BJ (cell line): ENCODE measurements at regions not wholly inside any gene's neighbourhood (a gene's known extent, or its start where the extent isn't known, plus 50 kb on each side); places are given as distances from the start of the nearest gene placed in this dataset.
"Not testable (repeated sequence)": the region's sequence is repeated elsewhere in the genome, so short reads cannot be mapped to it uniquely, and the experiment has no call there.

ENCODE experiments used
- CTCF ChIA-PET: fragments of 350-600 bp; formaldehyde crosslinking; extraction: SDS; loops from one replicate; lab custom pipeline; 2021; ENCODE audit warnings: antibody characterized with exemption, inconsistent platforms; lab: Yijun Ruan, JAX
- POLR2A ChIA-PET: fragments of 300-600 bp; sonication (Branson Sonifier 250); formaldehyde crosslinking; extraction: SDS; loops from one replicate; lab custom pipeline; 2021; ENCODE audit warnings: antibody characterized with exemption; lab: Charles Lee
- DNase-seq: peaks from one replicate; pipeline ENCODE4 v3.0.0-alpha.2; 2011; ENCODE audit warnings: low read depth
- H3K27me3 ChIP-seq: 2 replicates; pipeline ENCODE4 v1.6.0; 2011; ENCODE audit warnings: low read length; ENCODE audit not compliant: control insufficient read depth, insufficient read depth
- H3K36me3 ChIP-seq: 2 replicates; pipeline ENCODE4 v1.5.1; 2011; ENCODE audit warnings: low read length; ENCODE audit not compliant: control insufficient read depth, insufficient read depth
- H3K4me3 ChIP-seq: 2 replicates; pipeline ENCODE4 v1.5.1; 2011; ENCODE audit warnings: low read depth, mild to moderate bottlenecking, control low read depth, low read length
- TF ChIP-seq, protein P1 (sequence below): IDR thresholded peaks from 2 replicates; pipeline ENCODE4 v1.5.1; 2011; ENCODE audit warnings: low read depth, mild to moderate bottlenecking, control low read depth, inconsistent platforms, low read length, moderate library complexity; ENCODE audit not compliant: insufficient read depth

DNA sequence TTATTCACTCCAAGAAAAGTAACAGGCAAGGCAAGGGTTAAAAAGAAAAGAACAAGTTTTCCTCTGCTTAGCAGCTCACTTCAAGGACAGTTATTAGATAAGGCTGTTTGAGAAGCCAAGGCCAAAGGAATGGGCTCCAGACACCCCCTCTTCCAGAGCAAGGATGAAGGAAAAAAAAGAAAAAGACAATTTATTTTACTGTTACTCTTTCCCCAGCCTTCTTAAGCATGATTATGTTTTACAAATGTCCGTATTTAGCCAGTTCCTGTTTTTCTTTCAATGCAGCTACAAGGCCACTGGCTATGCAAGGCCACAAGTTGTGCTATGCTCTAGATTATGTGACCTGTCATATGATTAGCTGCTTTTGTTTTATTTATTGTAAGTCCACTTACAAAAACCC, 106.5 kb upstream of the SIMC1 start:
- Histone ChIP-seq H3K4me3 (no peak overlapping the region), H3K27me3 (no peaks in the 10 kb centered on the region; the same call in 1 of the 2 replicates), H3K36me3 (no peaks in the 10 kb centered on the region)
- TF ChIP-seq, protein P1, sequence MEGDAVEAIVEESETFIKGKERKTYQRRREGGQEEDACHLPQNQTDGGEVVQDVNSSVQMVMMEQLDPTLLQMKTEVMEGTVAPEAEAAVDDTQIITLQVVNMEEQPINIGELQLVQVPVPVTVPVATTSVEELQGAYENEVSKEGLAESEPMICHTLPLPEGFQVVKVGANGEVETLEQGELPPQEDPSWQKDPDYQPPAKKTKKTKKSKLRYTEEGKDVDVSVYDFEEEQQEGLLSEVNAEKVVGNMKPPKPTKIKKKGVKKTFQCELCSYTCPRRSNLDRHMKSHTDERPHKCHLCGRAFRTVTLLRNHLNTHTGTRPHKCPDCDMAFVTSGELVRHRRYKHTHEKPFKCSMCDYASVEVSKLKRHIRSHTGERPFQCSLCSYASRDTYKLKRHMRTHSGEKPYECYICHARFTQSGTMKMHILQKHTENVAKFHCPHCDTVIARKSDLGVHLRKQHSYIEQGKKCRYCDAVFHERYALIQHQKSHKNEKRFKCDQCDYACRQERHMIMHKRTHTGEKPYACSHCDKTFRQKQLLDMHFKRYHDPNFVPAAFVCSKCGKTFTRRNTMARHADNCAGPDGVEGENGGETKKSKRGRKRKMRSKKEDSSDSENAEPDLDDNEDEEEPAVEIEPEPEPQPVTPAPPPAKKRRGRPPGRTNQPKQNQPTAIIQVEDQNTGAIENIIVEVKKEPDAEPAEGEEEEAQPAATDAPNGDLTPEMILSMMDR, result no peak
- DNase-seq, result no peak
- POLR2A ChIA-PET, result no interaction called here
- CTCF ChIA-PET, result no interaction called here

DNA sequence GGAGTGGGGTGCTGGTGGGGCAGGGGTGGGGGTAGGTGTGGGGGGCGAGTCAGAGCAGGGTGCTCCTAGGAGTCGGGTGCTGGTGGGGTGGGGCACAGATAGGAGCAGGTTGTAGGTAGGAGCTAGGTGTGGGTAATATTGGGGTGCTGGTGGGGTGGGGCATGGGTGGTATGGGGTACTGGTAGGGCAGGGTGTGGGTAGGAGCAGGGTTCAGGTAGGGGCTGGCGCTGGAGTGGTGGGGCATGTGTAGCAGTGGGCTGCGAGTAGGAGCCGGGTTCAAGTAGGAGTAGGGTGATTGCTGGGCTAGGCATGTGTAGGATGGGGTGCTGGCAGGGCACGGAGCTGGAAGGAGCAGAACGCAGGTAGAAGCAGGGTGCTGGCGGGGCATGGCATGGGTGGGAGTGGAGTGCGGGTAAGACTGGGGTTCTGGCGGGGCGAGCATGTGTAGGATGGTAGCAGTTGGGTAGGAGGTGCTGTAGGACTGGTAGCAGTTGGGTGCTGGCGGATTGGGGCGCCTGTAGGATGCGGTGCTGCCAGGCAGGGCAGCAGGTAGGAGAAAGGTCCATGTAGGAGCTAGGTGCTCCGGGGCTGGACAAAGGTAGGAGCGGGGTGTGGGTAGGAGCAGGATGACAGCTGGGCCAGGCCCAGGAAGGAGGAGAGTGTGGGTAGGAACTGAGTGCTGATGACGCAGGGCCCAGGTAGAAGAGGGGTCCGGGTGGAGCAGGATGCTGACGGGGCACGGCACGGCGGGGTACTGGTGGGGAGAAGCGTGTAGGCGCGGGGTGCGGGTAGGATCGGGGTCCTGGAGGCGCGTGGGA, 105.5 kb upstream of the SIMC1 start:
- no peaks in the 10 kb centered on the region for H3K36me3 ChIP-seq
- TF ChIP-seq, protein P1, result no peak
- no peak for DNase-seq
- no peaks in the 10 kb centered on the region; the same call in 1 of the 2 replicates for H3K27me3 ChIP-seq
- CTCF ChIA-PET, result no interaction called here
- POLR2A ChIA-PET, result no interaction called here
- H3K4me3 ChIP-seq, result no peak overlapping the region

DNA sequence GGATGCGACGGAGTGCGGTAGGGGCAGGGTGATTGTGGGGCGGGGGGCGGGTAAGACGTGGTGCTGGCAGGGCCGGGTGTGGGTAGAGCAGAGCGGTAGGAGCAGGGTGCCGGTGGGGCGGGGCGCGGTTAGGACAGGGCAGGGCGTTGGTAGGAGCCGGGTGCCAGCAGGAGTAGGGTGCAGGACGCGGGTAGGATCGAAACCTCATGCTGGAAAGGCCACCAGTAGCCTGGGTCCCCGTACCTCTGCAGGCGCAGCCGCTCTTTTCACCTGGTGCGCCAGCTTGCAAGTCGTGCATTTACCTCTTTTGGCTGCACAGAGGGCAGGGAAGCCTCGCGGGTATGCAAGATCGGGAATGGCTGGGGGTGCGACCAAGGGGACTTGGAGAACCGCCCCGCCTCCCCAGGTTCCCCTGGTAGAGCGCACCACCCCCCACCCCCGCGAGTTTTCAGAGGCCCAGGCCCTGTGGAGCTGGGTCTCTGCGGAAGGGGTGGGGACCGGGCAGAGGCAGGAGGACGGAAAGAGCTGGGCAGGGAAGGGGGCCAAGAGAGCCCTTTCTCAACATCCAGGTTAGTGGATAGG, 104.8 kb upstream of the SIMC1 start:
- Histone ChIP-seq H3K36me3 (no peaks in the 10 kb centered on the region), H3K4me3 (no peak overlapping the region), H3K27me3 (no peaks in the 10 kb centered on the region; the same call in 1 of the 2 replicates)
- DNase-seq, result no peak
- CTCF ChIA-PET, result no interaction called here
- POLR2A ChIA-PET, result no interaction called here
- TF ChIP-seq, protein P1, result no peak

DNA sequence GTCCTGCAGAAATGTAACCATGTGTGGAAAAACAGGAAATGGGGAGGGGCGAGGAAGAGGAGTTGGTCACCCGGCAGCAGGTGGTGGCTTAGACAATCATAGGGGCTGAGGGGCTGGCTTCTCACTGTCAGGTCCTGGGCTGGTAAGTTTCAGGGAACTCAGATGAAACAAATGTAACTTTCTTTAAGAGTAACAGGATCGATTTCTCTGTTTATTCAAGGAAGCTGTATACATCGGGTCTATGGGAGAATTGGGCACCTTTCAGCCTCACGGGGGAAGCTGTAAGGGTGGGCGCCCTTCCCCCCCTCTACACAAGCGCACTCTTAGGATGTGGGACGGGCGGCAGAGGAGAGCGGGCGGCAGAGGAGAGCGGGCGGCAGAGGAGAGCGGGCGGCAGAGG, 104.3 kb upstream of the SIMC1 start:
- Histone ChIP-seq H3K4me3 (no peak overlapping the region), H3K27me3 (no peaks in the 10 kb centered on the region; the same call in 1 of the 2 replicates), H3K36me3 (no peaks in the 10 kb centered on the region)
- POLR2A ChIA-PET, result no interaction called here
- CTCF ChIA-PET, result no interaction called here
- DNase-seq, result no peak
- TF ChIP-seq, protein P1, result no peak

DNA sequence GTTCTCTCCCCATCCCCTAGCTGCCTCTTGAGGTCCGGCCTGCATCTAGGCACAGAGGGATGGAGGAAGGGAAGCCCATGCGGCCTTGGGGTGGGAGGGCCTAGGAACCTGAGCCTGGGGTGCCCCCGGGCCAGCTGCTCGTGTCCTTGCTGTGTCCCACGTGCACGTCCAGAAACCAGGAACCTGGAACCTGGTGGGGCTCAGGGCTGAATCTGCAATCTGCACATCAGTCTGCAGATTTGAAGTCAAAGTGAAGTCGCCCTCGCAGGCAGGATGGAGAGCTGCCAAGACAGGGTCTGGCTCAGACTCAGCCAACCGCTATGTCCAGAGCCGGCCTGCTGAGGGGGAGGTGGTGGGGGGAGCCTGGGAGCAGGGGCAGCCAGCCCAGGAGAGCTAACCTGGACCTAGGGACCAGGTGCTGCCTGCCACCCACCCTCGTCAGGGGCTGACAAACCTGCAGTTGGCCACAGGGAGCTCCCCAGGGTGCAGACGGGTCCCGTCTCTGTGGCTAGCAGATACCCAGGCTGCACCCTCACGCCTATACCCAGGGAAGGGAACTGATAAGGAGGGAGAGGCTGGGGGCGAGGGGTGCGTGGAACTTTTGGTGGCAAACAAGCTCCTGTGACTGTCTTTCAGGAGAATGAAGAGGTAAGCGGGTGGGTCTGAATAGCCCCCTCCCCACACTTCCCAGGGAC, 103.5 kb upstream of the SIMC1 start:
- ChIA-PET CTCF (no interaction called here), POLR2A (no interaction called here)
- Histone ChIP-seq H3K4me3 (no peak overlapping the region), H3K27me3 (no peaks in the 10 kb centered on the region; the same call in 1 of the 2 replicates), H3K36me3 (no peaks in the 10 kb centered on the region)
- TF ChIP-seq, protein P1, result no peak
- no peak for DNase-seq

DNA sequence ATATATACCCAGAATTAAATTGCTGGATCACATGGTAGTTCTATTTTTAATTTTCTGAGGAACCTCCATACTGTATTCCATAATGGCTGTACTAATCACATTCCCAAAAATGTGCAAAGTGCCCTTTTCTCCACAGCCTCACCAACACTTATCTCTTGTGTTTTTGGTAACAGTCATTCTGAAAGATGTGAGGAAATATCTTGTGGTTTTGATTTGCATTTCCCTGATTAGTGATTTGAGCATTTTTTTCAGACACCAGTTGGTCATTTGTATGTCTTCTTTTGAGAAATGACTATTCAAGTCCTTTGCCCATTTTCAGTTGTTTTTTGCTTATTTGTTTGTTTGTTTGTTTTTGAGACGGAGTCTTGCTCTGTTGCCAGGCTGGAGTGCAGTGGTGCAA, 98.1 kb upstream of the SIMC1 start:
- H3K27me3 ChIP-seq, H3K4me3 ChIP-seq, CTCF ChIA-PET, DNase-seq, H3K36me3 ChIP-seq, POLR2A ChIA-PET: not testable (repeated sequence)
